HUDEP-2 (cell line): ENCODE measurements at regions not wholly inside any gene's neighbourhood (a gene's known extent, or its start where the extent isn't known, plus 50 kb on each side); places are given as distances from the start of the nearest gene placed in this dataset.

ENCODE experiments used
- DNase-seq, 76 experiments: peaks; one replicate each; lab custom pipeline; 2025; ENCODE audit not compliant: unreplicated experiment in 76 of 76; lab: John Stamatoyannopoulos, UW

DNA sequence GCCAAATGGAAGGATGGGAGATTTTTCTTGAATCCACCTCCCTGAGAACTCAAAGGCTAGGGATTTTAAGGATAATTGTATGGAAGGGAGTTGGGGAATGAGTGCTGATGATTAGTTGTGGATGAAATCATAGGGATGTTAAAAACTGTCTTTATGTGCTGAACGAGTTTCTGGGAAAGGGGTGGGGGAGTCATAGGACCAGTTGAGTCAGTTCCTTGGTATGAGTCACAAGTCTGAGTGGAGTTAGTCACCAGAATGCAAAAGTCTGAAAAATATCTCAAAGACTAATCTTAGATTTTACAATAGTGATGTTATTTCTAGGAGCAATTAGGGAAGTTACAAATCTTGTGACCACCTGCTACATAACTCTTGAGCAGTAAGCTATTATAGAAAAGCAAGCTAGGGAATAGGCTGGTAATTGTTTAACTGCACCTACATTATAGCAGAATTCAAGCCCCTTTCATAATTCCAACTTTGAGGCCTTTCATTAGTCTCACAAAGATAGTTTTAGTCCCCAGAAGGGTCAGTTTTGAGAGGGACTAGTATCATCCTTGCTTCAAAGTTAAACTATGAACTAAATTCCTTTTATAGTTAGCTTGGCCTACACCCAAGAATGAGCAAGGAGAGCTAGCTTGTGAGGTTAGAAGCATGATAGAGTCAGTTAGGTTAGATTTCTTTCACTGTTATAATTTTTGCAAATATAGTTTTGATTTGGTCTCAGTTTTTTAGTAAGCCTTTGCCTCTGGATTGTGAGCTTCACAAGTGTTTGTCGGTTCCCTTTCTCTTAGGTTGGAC lies 668.0 kb downstream of the ETS1 start:
- DNase-seq: peak in 1 of 76 experiments; percentile 5

GRCh38 chr11:127902382-127902781 lies 685.0 kb downstream of the ETS1 start:
- DNase-seq: no peak

GRCh38 chr11:127898422-127899365 lies 688.7 kb downstream of the ETS1 start:
- no peak for DNase-seq

DNA sequence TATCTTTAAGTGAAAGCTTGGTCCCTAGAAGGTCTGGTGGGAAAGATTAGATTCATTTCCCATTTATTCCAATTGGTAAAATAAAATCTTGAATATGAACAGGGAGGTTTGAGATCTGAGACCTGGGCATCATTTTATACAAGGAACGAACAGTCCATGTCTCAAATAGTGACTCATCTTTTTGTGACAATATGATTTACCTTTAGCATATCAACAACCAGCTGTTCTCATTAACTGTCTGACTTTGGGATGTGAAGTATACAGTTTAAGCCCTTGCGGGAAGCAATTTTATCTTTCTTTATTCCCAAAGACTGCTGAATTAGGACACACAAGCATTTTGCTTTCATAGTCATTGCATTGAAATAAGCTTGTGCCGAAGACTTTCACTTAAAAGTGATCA lies 691.6 kb downstream of the ETS1 start:
- DNase-seq: no peak

DNA sequence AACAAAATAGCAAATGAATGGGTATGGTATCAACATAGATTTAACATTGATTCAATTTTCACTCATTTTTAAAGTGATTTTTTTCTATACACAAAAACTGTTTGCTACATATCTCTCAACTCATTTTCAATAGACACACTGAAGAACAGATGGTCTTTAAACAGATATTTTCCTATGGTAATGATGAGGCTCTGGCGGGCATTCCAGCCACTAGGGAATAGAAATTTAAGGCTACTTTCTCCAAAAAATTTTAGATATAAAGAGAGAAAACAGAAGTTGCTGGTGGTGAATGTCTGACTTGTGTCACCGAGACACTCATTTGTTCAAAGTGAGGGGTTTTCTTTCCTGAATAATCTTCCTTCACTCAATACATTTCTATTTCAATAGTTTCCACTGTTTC lies 693.0 kb downstream of the ETS1 start:
- DNase-seq: no peak

DNA sequence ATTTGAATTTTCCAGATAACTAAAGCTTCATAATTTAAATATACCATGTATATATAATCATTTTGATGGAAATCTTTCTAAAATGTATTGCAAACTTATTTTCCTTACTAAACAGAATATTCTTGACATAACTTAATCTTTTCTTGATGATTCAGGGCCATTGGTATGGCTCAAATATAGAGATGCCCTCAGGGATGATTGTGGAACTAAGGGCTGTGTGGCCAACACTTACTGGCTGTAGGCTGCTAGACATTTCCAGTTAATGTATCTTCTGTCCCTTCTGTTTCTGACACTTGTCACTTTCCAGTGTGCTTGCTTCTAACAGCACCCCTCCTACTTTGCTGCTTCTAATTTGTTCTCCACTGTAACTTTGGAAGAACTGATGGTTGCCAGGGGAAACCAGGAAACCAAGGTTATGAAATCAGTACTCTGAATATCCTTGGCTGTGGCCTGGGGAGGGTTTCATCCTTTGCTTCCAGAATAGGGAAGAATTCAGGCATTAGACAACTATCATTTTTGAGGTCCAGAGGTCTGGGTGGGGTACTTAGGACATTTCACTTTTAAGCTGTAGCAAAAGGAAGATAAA lies 697.2 kb downstream of the ETS1 start:
- no peak for DNase-seq

DNA sequence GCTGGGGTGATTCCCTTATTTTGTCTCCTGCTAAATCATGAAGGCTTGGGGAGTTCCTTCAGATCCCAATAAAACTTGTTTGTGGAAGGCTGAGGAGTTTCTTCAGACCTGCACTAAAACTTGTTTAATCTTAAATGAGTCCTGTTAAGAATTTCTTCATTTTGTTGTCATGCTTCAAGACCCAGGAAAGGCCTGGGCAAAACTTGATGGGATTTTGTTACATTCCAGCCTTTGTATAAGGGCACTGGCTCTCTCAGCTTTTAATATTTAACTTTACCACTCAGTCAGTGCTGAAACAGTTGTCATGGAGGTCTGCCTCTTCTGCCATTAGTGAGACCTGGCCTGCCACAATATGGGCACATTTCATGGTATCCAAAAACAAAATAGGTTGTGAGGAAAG lies 699.0 kb downstream of the ETS1 start:
- no peak for DNase-seq

GRCh38 chr11:127875131-127875530 lies 712.2 kb downstream of the ETS1 start:
- DNase-seq: no peak

- DNase-seq: no peak
Observed at GRCh38 chr11:127873478-127873877, 713.9 kb downstream of the ETS1 start.

DNA sequence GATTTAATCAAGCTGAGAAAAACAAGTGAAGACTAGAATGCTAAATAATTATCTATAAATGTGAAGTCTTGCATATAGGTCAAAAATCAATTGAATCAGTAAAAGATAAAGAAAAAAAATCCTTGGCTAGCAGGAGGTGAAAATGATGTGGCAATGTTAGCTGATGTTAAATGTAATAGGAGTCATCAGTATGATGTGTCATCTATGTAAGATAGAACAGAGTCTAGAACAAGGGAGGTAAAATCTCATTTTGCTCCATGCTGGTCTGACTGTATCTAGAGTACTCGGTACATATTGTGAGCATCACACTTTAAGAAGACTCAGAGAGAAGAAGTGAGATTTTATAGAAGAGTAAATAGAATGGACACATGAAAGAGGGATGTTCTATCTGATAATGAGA lies 721.2 kb downstream of the ETS1 start:
- DNase-seq: no peak

GRCh38 chr11:127864861-127865260 lies 722.5 kb downstream of the ETS1 start:
- no peak for DNase-seq

DNA sequence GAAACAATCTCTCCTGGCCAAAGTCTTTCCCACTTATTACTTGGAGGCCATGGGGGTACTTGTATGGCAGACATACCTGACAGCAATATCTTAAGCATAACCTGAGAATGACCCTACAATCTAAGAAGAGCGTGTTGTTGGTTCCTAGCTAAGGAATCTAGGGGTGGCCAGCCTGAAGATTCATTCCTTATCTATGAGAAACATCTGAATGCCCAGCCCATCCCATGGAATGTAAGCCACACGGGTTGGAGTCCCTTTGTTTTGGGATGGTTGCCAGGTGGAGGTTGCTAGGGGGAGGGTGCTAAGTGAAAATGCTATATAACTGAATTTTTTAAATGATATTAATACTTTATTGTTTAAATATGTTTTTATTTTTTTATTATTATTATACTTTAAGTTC lies 725.0 kb downstream of the ETS1 start:
- DNase-seq: no peak

DNA sequence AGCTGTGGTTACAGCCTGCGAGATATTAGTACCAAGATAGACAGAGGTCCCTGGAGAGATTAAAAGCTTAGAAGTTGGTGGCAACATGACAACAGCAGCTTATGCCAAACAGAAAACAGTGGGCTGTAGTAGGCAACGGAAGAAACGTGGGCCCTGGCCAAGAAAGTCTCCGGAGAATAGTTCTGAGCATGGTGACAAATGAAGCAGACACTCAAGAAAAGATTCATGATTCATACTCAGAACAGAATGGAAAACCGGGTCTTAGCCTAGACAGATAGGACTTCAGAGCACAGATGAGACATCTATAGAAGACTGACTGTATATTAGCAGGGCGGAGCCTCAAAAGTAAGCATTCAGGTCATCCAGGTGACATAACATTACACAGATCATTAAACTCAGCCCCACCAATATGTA lies 727.4 kb downstream of the ETS1 start:
- DNase-seq: no peak

DNA sequence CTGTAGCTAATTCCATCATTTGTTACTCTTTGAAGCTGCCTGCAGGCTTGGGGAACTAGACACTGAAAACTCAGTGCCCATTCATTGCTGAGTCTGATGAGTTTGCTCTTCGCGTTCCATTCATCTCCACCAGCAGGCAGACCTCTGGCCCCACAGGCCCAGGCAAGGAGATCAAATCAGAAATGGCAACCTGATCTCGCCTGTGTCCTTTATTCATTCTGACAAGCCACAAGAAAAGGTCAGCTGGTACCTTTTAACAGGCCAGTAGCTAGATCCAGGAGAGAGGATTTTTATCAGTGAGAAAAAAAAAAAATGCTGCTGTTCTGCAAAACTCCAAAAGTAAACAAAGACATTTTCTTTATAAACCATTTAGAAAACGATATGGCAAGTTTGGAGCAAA lies 742.5 kb downstream of the ETS1 start:
- DNase-seq: no peak

DNA sequence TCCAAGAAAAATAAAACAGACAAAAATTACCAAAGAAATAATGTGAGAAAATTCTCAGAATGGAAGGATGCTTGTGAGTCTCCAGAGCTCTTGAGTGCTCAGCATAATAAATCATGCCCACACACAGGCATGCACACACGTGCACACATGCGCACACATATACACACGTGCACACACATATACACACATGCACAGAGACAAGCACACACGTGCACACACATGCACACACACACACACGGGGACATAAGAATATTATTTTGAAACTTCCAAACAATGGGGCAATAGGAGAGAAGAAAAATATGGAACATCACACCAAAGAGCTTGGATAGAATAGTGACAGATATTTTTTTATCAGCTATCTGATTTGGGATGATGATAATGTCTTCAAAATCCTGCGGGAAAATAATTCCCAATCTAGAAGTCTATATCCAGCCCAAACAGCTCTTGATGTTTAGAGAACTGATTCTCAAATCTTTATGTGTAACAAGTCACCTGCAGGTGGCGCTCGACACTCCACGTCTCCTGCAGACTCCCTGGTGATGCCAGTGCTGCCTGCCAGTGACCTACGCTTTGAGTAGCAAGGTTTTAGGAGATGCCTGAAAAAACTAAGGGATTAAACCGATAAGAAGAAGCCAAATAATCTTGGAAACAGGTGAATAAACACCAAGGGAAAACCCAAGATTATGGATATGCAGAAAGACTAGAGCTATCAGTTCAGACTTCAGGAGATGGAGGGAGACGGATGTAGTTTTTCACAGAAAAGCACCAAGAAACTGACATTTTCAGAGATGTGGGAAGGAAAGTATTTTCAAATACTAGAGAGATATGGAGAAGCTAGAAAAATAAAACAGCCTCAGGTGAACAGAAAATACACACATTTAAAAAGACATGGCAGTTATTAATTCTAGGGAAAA lies 743.6 kb downstream of the ETS1 start:
- peak in 20 of 76 experiments; percentile 0 to 63 (median 6) for DNase-seq

DNA sequence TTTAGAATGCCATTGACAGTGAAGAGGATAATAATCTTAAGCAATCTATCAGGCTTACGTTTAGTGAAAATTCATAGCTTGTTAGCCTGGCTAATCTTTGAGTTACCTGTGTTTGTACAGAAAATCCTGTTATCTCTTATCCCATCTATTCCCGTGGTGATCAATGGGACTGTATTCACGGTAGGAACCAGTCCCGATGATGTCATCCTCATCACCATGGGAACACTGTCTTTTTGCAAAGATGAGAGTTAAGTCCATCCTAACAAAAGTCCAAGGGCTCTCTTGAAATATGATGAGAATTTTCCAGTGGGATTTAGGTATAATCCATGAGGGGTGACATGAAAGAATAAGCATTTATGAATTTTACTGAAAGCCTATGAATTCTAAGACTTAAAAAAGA lies 762.2 kb downstream of the ETS1 start:
- no peak for DNase-seq

GRCh38 chr11:127818625-127819024 lies 768.7 kb downstream of the ETS1 start:
- no peak for DNase-seq

DNA sequence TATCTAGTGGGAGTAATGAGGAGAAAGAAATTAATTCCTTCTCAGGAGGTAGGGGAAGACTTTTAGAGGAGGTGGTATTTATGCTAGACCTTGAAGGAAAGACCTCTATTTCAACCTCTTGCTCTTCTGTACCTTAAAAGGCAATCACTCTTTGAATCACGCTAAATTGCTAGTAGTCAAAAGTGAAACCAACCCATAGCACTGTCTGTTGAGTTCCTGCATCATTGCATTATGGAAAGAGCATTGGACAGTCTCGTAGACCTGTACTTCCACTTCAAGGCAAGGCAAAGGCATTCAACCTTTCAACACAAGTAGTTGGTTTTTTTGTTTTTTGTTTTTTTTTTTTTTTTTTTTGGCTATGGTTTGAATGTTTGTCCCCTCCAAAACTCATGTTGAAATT lies 770.4 kb downstream of the ETS1 start:
- DNase-seq: no peak

DNA sequence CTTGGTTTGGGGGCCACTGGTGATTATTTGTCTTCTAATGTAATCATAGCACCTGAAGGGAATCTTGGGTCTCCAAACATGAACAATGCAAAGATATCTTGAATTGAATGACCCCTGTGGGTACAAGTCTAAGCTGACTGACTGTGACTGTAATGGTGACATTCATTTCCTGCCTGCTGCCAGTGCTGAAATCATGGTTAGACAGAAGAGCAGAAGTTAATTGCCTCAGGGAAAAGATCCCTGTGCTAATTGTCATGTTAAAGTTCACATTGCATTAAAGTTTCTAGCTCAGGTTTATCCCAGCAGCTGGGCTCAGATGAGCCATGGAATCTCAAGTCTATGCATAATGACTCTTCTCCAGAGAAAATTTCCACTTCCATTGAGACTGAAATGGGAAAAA lies 772.0 kb downstream of the ETS1 start:
- no peak for DNase-seq

DNA sequence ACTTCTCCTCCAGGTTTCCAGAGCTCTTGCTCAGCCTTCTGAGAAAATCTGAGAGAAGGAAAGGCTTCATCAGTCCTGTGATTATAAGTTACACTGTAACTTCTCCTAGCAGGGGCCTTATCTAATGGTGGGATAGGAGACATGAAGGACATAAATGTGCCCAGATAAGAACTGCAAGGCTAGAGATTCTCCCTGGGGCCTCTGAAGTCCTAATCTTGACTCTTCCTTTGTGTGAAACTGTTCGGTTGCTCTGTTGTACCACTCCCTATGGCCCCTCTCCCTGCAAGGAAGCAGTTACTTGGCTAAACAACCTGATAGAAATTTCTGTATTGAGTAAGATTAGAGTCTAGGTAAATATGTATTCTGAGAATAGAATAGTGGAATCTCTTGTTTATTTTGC lies 780.9 kb downstream of the ETS1 start:
- no peak for DNase-seq
